CD14-positive monocyte (primary cell): ENCODE measurements at regions not wholly inside any gene's neighbourhood (a gene's known extent, or its start where the extent isn't known, plus 50 kb on each side); places are given as distances from the start of the nearest gene placed in this dataset.

Experiments
- DNase-seq, 3 donors: peaks; one replicate each; pipeline ENCODE4 v3.0.0-alpha.2; 2011 to 2022
- H2AFZ ChIP-seq: 2 replicates; pipeline ENCODE4 v1.6.0; 2012; ENCODE audit warnings: mild to moderate bottlenecking, low read depth, low read length, inconsistent platforms; ENCODE audit not compliant: insufficient read depth, poor library complexity, severe bottlenecking
- H3K27ac ChIP-seq, 2 donors: 1 replicate in 1 of 2; 2 replicates in 1 of 2; pipeline ENCODE4 v1.5.1; 2012 to 2013; ENCODE audit warnings: low read length in 2 of 2, control low read depth in 1 of 2, inconsistent platforms in 1 of 2, low read depth in 1 of 2, mild to moderate bottlenecking in 1 of 2
- H3K27me3 ChIP-seq, 2 donors: one replicate each; pipeline versions ENCODE4 v1.6.0 to v1.6.1; 2011 to 2013; ENCODE audit warnings: low read length in 2 of 2; ENCODE audit not compliant: control insufficient read depth in 2 of 2, insufficient read depth in 2 of 2
- H3K36me3 ChIP-seq, 2 donors: replicated peaks in 1 of 2; 1 replicate in 1 of 2; 2 replicates in 1 of 2; pipeline versions ENCODE4 v1.5.1 to v1.6.1; 2012 to 2013; ENCODE audit warnings: low read length in 2 of 2, control low read depth in 1 of 2, inconsistent platforms in 1 of 2, mild to moderate bottlenecking in 1 of 2; ENCODE audit not compliant: insufficient read depth in 2 of 2, control insufficient read depth in 1 of 2
- H3K4me1 ChIP-seq, 2 donors: 1 replicate in 1 of 2; 2 replicates in 1 of 2; pipeline versions ENCODE4 v1.5.1 to v1.6.1; 2012 to 2013; ENCODE audit warnings: low read length in 2 of 2, control low read depth in 1 of 2, inconsistent platforms in 1 of 2, mild to moderate bottlenecking in 1 of 2, moderate library complexity in 1 of 2; ENCODE audit not compliant: insufficient read depth in 2 of 2, control insufficient read depth in 1 of 2
- H3K4me2 ChIP-seq: replicated peaks from 2 replicates; pipeline ENCODE3; 2012; ENCODE audit warnings: low read length, moderate library complexity, mild to moderate bottlenecking; ENCODE audit not compliant: poor library complexity, severe bottlenecking; ENCODE audit errors: extremely low read depth
- H3K4me3 ChIP-seq, 3 experiments: fragments of 200-600 bp in 1 of 3; sonication (generic) in 1 of 3; replicated peaks in 1 of 3; 1 replicate in 2 of 3; 2 replicates in 1 of 3; pipeline ENCODE4 v1.5.1; 2011 to 2013; ENCODE audit warnings: low read length in 3 of 3, mild to moderate bottlenecking in 3 of 3, control low read depth in 2 of 3, low read depth in 2 of 3, inconsistent platforms in 1 of 3, moderate library complexity in 1 of 3
- H3K79me2 ChIP-seq: 2 replicates; pipeline ENCODE4 v1.6.0; 2012; ENCODE audit warnings: mild to moderate bottlenecking, control low read depth, inconsistent platforms, low read length, moderate library complexity; ENCODE audit not compliant: insufficient read depth
- H3K9ac ChIP-seq: 2 replicates; pipeline ENCODE4 v1.6.0; 2017; ENCODE audit warnings: low read length, mild to moderate bottlenecking; ENCODE audit not compliant: insufficient read depth, poor library complexity, severe bottlenecking
- H3K9me3 ChIP-seq, 2 donors: replicated peaks in 1 of 2; 1 replicate in 1 of 2; 2 replicates in 1 of 2; pipeline versions ENCODE4 v1.5.1 to v1.6.1; 2012 to 2013; ENCODE audit warnings: low read length in 2 of 2, control low read depth in 1 of 2; ENCODE audit not compliant: control insufficient read depth in 1 of 2, insufficient read depth in 1 of 2
- H4K20me1 ChIP-seq: 2 replicates; pipeline ENCODE4 v1.6.0; 2012; ENCODE audit warnings: mild to moderate bottlenecking, low read length, control low read depth, moderate library complexity; ENCODE audit not compliant: insufficient read depth
- H3K27ac Mint-ChIP-seq, 7 donors: one replicate each; pipeline ENCODE4 v1.8.0; 2020; ENCODE audit warnings: mild to moderate bottlenecking in 7 of 7, mixed read lengths in 7 of 7, moderate library complexity in 6 of 7, inconsistent platforms in 2 of 7
- H3K27me3 Mint-ChIP-seq, 3 donors: one replicate each; pipeline ENCODE4 v1.8.0; 2021 to 2022; ENCODE audit warnings: low read depth in 3 of 3, mild to moderate bottlenecking in 3 of 3, mixed read lengths in 3 of 3, moderate library complexity in 3 of 3, inconsistent platforms in 1 of 3
- H3K36me3 Mint-ChIP-seq, 2 donors: one replicate each; pipeline ENCODE4 v1.8.0; 2020; ENCODE audit warnings: mixed read lengths in 2 of 2, inconsistent platforms in 1 of 2, mild to moderate bottlenecking in 1 of 2
- H3K4me1 Mint-ChIP-seq: one replicate; pipeline ENCODE4 v1.8.0; 2020; ENCODE audit warnings: mild to moderate bottlenecking, mixed read lengths
- H3K4me3 Mint-ChIP-seq, 2 donors: one replicate each; pipeline ENCODE4 v1.8.0; 2020; ENCODE audit warnings: mild to moderate bottlenecking in 2 of 2, mixed read lengths in 2 of 2, moderate library complexity in 1 of 2
- H3K9me3 Mint-ChIP-seq, 7 donors: one replicate each; pipeline ENCODE4 v1.8.0; 2020 to 2022; ENCODE audit warnings: mixed read lengths in 7 of 7, mild to moderate bottlenecking in 6 of 7, moderate library complexity in 6 of 7, inconsistent platforms in 2 of 7
- WGBS: methylation state at CpG from one replicate; pipeline ENCODE4 v1.1.5; 2013; ENCODE audit warnings: missing lambda C conversion rate; ENCODE audit not compliant: insufficient coverage; 5-methylcytosine and 5-hydroxymethylcytosine counted together
- intact Hi-C, 2 donors: fragments of 100-400 bp; cut with micrococcal nuclease; formaldehyde crosslinking; loops; one replicate each; pipeline versions ENCODE4 v1.15.0 to v1.15.1; 2023
- TF ChIP-seq, protein P1 (sequence below): fragments of 200-600 bp; IDR thresholded peaks from one replicate; pipeline ENCODE4 v1.8.0; 2022; ENCODE audit warnings: antibody characterized with exemption, mild to moderate bottlenecking

DNA sequence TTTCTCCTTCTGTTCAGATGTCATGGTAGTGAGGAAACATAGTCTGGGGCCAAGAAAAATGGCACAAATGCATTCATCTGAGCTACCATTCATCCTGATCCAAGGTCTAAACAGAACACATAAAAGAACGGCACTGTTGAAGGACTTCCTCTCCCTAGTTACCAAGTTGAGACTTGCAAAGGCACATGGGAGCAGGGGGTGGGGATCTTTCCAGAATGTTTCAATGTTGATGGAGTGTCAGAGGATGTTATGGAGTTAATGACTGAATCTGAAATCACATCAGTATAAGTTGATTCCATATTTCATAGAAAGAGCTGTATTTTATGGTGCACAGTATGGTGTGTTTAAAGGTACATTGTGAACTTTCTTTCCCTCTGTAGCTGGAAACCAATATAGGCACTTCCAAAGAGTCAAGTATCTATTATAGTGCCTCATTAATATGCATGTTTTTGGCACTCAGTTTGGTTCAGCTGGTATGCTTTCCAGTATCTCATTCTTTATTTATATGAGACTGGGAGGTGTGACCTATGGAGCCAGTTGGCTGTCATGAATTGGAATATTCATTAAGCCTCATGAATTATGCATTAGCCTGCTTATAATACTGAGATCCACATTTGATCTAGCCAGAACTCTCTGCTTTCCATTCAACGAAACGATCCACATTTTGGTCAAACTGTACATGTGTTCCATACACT lies 603.0 kb downstream of the NR2F1-AS1 start:
- H3K79me2 ChIP-seq: no peaks in the 10 kb centered on the region
- no peaks in the 10 kb centered on the region for H3K36me3 ChIP-seq
- no peaks in the 10 kb centered on the region for H4K20me1 ChIP-seq
- no peaks in the 10 kb centered on the region for H3K4me1 Mint-ChIP-seq
- no peak overlapping the region for H3K4me3 Mint-ChIP-seq
- no peaks in the 10 kb centered on the region for H3K27me3 ChIP-seq
- no peaks in the 10 kb centered on the region for H3K4me1 ChIP-seq
- no peak overlapping the region for H3K27ac Mint-ChIP-seq
- intact Hi-C loops: no loop called here
- H3K9ac ChIP-seq: no peak overlapping the region
- H3K27me3 Mint-ChIP-seq: no peaks in the 10 kb centered on the region
- H3K36me3 Mint-ChIP-seq: no peaks in the 10 kb centered on the region
- no peak overlapping the region for H3K4me3 ChIP-seq
- peaks cover 6 to 8% of the 10 kb centered on the region in 2 donors for H3K9me3 ChIP-seq
- H3K4me2 ChIP-seq: no peak overlapping the region
- TF ChIP-seq, protein P1, sequence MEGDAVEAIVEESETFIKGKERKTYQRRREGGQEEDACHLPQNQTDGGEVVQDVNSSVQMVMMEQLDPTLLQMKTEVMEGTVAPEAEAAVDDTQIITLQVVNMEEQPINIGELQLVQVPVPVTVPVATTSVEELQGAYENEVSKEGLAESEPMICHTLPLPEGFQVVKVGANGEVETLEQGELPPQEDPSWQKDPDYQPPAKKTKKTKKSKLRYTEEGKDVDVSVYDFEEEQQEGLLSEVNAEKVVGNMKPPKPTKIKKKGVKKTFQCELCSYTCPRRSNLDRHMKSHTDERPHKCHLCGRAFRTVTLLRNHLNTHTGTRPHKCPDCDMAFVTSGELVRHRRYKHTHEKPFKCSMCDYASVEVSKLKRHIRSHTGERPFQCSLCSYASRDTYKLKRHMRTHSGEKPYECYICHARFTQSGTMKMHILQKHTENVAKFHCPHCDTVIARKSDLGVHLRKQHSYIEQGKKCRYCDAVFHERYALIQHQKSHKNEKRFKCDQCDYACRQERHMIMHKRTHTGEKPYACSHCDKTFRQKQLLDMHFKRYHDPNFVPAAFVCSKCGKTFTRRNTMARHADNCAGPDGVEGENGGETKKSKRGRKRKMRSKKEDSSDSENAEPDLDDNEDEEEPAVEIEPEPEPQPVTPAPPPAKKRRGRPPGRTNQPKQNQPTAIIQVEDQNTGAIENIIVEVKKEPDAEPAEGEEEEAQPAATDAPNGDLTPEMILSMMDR: no peak
- no peak overlapping the region for H3K27ac ChIP-seq
- no peak for DNase-seq
- H3K9me3 Mint-ChIP-seq: peaks cover under 1 to 6% (median 4%) of the 10 kb centered on the region in 7 donors
- 96% methylated on average over 2 of the region's 3 CpGs for WGBS
- no peak overlapping the region for H2AFZ ChIP-seq

DNA sequence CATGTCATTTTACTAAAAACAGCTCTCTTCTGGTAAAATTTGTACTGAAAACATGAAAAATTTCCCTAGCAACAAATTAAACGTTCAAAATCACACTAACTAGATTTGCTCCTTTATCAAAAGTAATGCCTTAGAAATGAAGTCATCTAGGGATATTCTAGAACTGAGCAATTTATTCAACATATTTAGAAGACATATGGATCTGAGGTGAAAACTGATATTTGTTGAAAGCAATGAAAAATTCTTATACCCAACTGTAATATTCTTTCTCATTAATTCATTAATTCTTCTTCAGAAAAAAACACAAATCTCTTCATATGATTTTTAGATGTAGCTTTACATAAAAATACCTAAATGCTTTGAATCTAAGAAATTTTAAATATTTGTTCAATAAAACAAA lies 604.9 kb downstream of the NR2F1-AS1 start:
- no peak for DNase-seq
- peaks cover 1 to 6% (median 2%) of the 10 kb centered on the region in 7 donors for H3K9me3 Mint-ChIP-seq
- no peaks in the 10 kb centered on the region for H3K4me1 Mint-ChIP-seq
- peaks cover 0 to 2% (median 0%) of the 10 kb centered on the region in 3 donors for H3K27me3 Mint-ChIP-seq
- TF ChIP-seq, protein P1: no peak
- no peak overlapping the region for H3K4me3 Mint-ChIP-seq
- intact Hi-C loops: no loop called here
- Histone ChIP-seq H3K27me3 (no peaks in the 10 kb centered on the region), H3K36me3 (no peaks in the 10 kb centered on the region), H3K4me3 (no peak overlapping the region), H3K9me3 (peaks cover 0 to 11% of the 10 kb centered on the region in 2 donors), H3K79me2 (no peaks in the 10 kb centered on the region), H3K27ac (no peak overlapping the region), H2AFZ (no peak overlapping the region), H3K4me2 (no peak overlapping the region), H4K20me1 (no peaks in the 10 kb centered on the region), H3K4me1 (no peaks in the 10 kb centered on the region), H3K9ac (no peak overlapping the region)
- WGBS: no CpG with 5 or more reads among the region's 1 CpG
- H3K27ac Mint-ChIP-seq: no peak overlapping the region
- H3K36me3 Mint-ChIP-seq: no peaks in the 10 kb centered on the region
